Inflammatory macrophage (primary cell): ENCODE measurements at regions not wholly inside any gene's neighbourhood (a gene's known extent, or its start where the extent isn't known, plus 50 kb on each side); places are given as distances from the start of the nearest gene placed in this dataset.

Experiments used
- DNase-seq, 2 donors: peaks; one replicate each; pipeline ENCODE4 v3.0.0-alpha.2; 2020 to 2022

DNA sequence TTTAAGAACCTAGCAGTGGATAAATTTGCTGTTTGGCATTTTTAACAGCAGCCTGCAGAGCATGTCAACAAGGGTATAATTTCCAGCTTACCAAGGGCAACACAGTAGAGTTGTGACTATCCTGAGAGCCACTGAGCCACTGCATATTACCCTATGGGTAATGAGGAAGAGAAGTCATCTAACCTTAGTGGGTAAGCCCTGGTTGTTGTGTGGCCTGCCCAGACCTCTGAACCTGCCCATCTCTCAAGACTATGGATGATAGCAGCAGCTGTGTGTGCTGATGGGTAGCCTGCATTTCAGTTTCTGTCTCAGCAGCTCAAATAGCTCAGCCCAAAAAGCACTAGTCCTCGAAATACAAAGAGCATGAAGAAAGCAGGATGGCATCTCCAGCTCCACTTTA is 56.1 kb upstream of the PIP5K1B start:
- no peak for DNase-seq

DNA sequence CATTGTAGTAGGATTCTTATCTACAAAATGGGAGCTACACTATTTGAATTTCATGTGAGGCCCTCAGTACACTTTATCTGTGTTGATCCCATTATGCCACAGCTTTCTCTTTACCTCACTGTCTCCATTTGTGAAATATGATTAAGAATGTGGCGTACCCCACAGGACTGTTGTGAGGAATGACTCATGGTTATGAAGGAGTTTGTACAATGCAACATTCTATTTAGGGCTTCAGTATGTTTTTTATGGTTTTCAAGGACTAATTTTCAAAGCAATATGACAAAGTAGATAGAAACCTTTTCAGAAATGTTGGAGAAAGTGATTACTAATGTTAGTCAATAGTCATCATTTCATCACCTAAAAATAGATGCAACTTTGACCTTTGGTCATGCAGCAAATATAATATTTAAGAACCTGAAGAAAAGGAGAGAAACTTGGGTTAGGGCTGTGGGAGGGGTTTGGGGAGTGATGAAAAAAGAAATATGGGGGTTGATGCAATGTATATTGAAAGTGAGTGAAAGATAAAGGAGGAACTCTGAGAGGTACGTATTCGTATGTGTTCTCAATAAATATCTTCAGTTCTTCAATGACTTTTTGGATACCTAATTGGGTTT is 53.7 kb upstream of the PIP5K1B start:
- DNase-seq = no peak

GRCh38 chr9:68653141-68653595 is 51.9 kb upstream of the PIP5K1B start:
- DNase-seq = no peak

DNA sequence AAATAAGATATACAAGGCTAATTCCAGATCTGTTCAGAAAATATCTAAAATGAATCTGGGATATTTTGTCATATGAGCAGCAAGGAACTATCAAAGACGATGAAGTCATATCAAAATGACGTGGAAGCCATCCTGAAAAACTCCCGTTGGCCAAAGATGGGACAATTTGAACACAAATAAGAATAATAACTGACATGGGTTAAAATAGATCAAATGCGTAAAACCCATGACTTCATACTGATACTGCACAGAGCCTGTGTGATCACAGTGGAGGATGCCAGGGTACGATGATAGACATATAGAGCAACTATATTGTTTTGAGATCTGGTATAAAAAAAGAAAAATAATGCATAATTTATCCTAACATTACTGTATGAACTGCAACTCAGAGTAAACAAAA is 51.0 kb upstream of the PIP5K1B start:
- no peak for DNase-seq
